ENCODE measurements at regions not wholly inside any gene's neighbourhood (a gene's known extent, or its start where the extent isn't known, plus 50 kb on each side); places are given as distances from the start of the nearest gene placed in this dataset.
"Not testable (repeated sequence)": the region's sequence is repeated elsewhere in the genome, so short reads cannot be mapped to it uniquely, and the experiment has no call there.

DNA sequence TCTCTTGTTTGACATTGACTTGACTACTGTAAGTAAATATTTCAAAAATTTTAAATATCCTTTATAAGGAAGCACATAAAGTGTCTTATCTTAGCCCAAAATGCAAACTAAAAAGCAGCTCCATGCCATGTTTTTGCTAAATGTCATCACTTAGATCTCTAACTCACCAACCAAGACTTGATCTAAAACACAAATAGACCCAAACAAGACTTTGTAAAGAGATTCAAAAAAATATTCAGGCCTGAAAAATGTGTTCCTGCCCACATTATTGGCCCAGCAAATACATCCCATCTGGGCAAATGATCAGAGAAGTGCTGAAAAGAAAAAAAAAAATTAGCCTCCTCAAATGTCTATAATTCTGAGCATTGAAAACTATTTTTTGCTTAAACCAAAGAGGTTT, 187.6 kb downstream of the MREG start:
- no peaks in the 10 kb centered on the region for H4K20me1 ChIP-seq (ENCODE audit: insufficient read depth, low read length)
- TF ChIP-seq, protein P1, sequence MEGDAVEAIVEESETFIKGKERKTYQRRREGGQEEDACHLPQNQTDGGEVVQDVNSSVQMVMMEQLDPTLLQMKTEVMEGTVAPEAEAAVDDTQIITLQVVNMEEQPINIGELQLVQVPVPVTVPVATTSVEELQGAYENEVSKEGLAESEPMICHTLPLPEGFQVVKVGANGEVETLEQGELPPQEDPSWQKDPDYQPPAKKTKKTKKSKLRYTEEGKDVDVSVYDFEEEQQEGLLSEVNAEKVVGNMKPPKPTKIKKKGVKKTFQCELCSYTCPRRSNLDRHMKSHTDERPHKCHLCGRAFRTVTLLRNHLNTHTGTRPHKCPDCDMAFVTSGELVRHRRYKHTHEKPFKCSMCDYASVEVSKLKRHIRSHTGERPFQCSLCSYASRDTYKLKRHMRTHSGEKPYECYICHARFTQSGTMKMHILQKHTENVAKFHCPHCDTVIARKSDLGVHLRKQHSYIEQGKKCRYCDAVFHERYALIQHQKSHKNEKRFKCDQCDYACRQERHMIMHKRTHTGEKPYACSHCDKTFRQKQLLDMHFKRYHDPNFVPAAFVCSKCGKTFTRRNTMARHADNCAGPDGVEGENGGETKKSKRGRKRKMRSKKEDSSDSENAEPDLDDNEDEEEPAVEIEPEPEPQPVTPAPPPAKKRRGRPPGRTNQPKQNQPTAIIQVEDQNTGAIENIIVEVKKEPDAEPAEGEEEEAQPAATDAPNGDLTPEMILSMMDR (IDR thresholded peaks at IDR 0.05; ENCODE audit: low read length): no peak
- no peak for TF ChIP-seq EZH2 (IDR thresholded peaks at IDR 0.05; ENCODE audit: borderline replicate concordance, low read length)
- no peak overlapping the region for H2AFZ ChIP-seq (ENCODE audit: low read length)
- H3K9ac ChIP-seq (ENCODE audit: low read length): no peak overlapping the region
- H3K27me3 ChIP-seq (ENCODE audit: insufficient read depth, low read length): no peaks in the 10 kb centered on the region
- no peaks in the 10 kb centered on the region for H3K79me2 ChIP-seq (ENCODE audit: insufficient read depth, low read length)
- no peaks in the 10 kb centered on the region for H3K36me3 ChIP-seq (ENCODE audit: insufficient read depth, low read length)
- no peaks in the 10 kb centered on the region for H3K9me2 ChIP-seq (ENCODE audit: low read depth, low read length)
- H3K4me3 ChIP-seq (ENCODE audit: low read depth, low read length, poor library complexity, severe bottlenecking): no peak overlapping the region
- no peaks in the 10 kb centered on the region for H3F3A ChIP-seq (ENCODE audit: insufficient read depth, low read length)
- H3K4me1 ChIP-seq (ENCODE audit: insufficient read depth, low read length, severe bottlenecking): no peaks in the 10 kb centered on the region
- no peaks in the 10 kb centered on the region for H3K9me3 ChIP-seq (ENCODE audit: low read length)
- H3K4me2 ChIP-seq (ENCODE audit: low read length): no peak overlapping the region
- no peak overlapping the region for H3K27ac ChIP-seq (ENCODE audit: low read depth, low read length, poor library complexity, severe bottlenecking)

DNA sequence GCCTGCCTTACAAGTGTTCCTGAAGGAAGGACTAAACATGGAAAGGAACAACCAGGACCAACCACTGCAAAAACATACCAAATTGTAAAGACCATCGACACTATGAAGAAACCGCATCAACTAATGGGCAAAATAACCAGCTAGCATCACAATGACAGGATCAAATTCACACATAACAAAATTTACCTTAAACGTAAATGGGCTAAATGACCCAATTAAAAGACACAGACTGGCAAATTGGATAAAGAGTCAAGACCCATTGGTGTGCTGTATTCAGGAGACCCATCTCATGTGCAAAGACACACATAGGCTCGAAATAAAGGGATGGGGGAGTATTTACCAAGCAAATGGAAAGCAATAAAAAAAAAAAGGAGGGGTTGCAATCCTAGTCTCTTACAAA, 192.1 kb downstream of the MREG start:
- not testable (repeated sequence) for H3K27ac ChIP-seq (ENCODE audit: low read depth, low read length, poor library complexity, severe bottlenecking); H3K4me2 ChIP-seq (ENCODE audit: low read length); H3K9me2 ChIP-seq (ENCODE audit: low read depth, low read length); H3K4me1 ChIP-seq (ENCODE audit: insufficient read depth, low read length, severe bottlenecking); H3K4me3 ChIP-seq (ENCODE audit: low read depth, low read length, poor library complexity, severe bottlenecking); H3K9ac ChIP-seq (ENCODE audit: low read length); H2AFZ ChIP-seq (ENCODE audit: low read length); H3K9me3 ChIP-seq (ENCODE audit: low read length); H3K27me3 ChIP-seq (ENCODE audit: insufficient read depth, low read length); H3F3A ChIP-seq (ENCODE audit: insufficient read depth, low read length); H3K36me3 ChIP-seq (ENCODE audit: insufficient read depth, low read length); H3K79me2 ChIP-seq (ENCODE audit: insufficient read depth, low read length); H4K20me1 ChIP-seq (ENCODE audit: insufficient read depth, low read length)

DNA sequence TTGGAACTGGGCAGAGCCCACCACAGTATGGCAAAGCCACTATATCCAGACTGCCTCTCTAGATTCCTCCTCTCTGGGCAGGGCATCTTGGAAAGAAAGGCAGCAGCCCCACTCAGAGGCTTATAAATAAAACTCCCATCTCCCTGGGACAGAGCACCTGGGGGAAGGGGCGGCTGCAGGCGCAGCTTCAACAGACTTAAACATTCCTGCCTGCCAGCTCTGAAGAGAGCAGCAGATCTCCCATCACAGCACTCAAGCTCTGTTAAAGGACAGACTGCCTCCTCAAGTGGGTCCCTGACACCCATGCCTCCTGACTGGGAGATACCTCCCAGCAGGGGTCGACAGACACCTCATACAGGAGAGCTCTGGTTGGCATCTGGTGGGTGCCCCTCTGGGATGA, 193.6 kb downstream of the MREG start:
- not testable (repeated sequence) for H2AFZ ChIP-seq (ENCODE audit: low read length); H3K36me3 ChIP-seq (ENCODE audit: insufficient read depth, low read length); H4K20me1 ChIP-seq (ENCODE audit: insufficient read depth, low read length); H3K4me2 ChIP-seq (ENCODE audit: low read length); H3K27ac ChIP-seq (ENCODE audit: low read depth, low read length, poor library complexity, severe bottlenecking); H3F3A ChIP-seq (ENCODE audit: insufficient read depth, low read length); H3K9me2 ChIP-seq (ENCODE audit: low read depth, low read length); H3K9me3 ChIP-seq (ENCODE audit: low read length); H3K4me1 ChIP-seq (ENCODE audit: insufficient read depth, low read length, severe bottlenecking); H3K79me2 ChIP-seq (ENCODE audit: insufficient read depth, low read length); H3K4me3 ChIP-seq (ENCODE audit: low read depth, low read length, poor library complexity, severe bottlenecking); H3K27me3 ChIP-seq (ENCODE audit: insufficient read depth, low read length); H3K9ac ChIP-seq (ENCODE audit: low read length)

DNA sequence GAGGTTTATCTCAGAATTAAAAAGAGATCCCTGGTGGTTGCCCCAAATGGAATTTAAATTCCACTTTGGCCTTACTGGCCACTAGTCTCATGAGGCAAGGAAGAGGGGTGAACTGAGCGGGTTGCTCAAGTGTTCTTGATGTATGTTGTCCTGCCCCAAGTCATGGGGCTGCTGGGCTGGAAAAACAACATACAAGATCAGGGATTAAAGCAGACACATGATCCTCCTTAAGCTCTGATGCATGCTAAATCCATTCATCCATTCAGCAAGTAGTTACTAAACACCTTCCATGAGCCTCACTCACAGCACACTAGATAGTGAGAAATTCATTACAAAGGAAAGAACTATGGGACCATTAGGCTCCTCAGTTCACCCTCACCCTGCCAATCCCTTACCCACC, 196.3 kb downstream of the MREG start:
- Histone ChIP-seq H3K4me3 (ENCODE audit: low read depth, low read length, poor library complexity, severe bottlenecking) (no peak overlapping the region), H4K20me1 (ENCODE audit: insufficient read depth, low read length) (no peaks in the 10 kb centered on the region), H3K79me2 (ENCODE audit: insufficient read depth, low read length) (no peaks in the 10 kb centered on the region), H3F3A (ENCODE audit: insufficient read depth, low read length) (no peaks in the 10 kb centered on the region), H3K36me3 (ENCODE audit: insufficient read depth, low read length) (no peaks in the 10 kb centered on the region), H3K27me3 (ENCODE audit: insufficient read depth, low read length) (no peaks in the 10 kb centered on the region), H3K4me1 (ENCODE audit: insufficient read depth, low read length, severe bottlenecking) (peaks cover under 1% of the 10 kb centered on the region), H3K4me2 (ENCODE audit: low read length) (no peak overlapping the region), H3K9ac (ENCODE audit: low read length) (no peak overlapping the region), H3K27ac (ENCODE audit: low read depth, low read length, poor library complexity, severe bottlenecking) (no peak overlapping the region), H2AFZ (ENCODE audit: low read length) (no peak overlapping the region), H3K9me3 (ENCODE audit: low read length) (no peaks in the 10 kb centered on the region), H3K9me2 (ENCODE audit: low read depth, low read length) (no peaks in the 10 kb centered on the region)
- TF ChIP-seq, protein P1 (IDR thresholded peaks at IDR 0.05; ENCODE audit: low read length): no peak
